Fibroblast of mammary gland (primary cell): ENCODE measurements at regions not wholly inside any gene's neighbourhood (a gene's known extent, or its start where the extent isn't known, plus 50 kb on each side); places are given as distances from the start of the nearest gene placed in this dataset.
"Not testable (repeated sequence)": the region's sequence is repeated elsewhere in the genome, so short reads cannot be mapped to it uniquely, and the experiment has no call there.

Experiments used
- DNase-seq: peaks from one replicate; pipeline ENCODE4 v3.0.0-alpha.2; 2010; ENCODE audit warnings: low read depth
- H3K4me3 ChIP-seq: 2 replicates; pipeline ENCODE4 v1.5.1; 2011; ENCODE audit warnings: low read depth, mild to moderate bottlenecking, low read length, moderate library complexity; ENCODE audit not compliant: control insufficient read depth
- TF ChIP-seq, protein P1 (sequence below): conservative IDR thresholded peaks from 2 replicates; pipeline ENCODE4 v1.5.1; 2011; ENCODE audit warnings: low read depth, low read length, inconsistent platforms; ENCODE audit not compliant: control insufficient read depth, insufficient read depth

DNA sequence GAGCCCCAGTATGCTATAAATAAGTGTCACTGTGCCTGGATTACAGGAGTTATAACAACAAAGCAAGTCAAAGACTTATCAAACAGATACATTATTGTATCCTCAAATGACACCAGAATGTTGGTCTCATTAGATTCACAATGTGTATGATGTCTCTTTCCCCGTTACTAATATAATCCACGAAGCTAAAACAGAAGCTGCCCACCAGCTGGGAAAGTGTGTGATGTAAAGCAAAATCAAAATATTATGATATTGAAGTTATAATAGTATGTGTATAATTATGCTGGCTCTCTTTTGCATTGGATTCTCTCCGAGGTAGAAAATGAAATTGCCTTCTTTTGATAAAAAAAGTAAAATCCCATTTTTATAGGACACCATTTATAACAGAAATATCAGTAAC, 127.3 kb upstream of the MAN2A1 start:
- no peak for DNase-seq
- TF ChIP-seq, protein P1, sequence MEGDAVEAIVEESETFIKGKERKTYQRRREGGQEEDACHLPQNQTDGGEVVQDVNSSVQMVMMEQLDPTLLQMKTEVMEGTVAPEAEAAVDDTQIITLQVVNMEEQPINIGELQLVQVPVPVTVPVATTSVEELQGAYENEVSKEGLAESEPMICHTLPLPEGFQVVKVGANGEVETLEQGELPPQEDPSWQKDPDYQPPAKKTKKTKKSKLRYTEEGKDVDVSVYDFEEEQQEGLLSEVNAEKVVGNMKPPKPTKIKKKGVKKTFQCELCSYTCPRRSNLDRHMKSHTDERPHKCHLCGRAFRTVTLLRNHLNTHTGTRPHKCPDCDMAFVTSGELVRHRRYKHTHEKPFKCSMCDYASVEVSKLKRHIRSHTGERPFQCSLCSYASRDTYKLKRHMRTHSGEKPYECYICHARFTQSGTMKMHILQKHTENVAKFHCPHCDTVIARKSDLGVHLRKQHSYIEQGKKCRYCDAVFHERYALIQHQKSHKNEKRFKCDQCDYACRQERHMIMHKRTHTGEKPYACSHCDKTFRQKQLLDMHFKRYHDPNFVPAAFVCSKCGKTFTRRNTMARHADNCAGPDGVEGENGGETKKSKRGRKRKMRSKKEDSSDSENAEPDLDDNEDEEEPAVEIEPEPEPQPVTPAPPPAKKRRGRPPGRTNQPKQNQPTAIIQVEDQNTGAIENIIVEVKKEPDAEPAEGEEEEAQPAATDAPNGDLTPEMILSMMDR, result no peak
- H3K4me3 ChIP-seq, result no peak overlapping the region

DNA sequence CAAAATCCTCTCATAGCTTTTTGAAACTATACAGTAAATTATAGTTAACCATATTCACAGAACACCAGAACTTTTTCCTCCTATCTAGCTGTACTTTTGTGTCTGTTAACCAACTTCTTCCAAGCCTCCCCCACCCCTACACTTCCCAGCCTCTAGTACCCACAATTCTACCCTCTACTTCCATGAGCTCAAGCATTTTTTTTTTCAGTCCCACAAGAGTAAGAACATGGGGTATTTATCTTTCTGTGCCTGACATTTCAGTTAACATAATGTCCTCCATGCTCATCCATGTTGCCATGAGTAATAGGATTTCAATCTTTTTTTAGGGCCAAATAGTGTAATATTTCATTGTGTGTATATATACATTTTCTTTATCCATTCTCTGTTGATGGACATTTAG, 128.3 kb upstream of the MAN2A1 start:
- TF ChIP-seq, protein P1, result no peak
- no peak for DNase-seq
- H3K4me3 ChIP-seq, result no peak overlapping the region

DNA sequence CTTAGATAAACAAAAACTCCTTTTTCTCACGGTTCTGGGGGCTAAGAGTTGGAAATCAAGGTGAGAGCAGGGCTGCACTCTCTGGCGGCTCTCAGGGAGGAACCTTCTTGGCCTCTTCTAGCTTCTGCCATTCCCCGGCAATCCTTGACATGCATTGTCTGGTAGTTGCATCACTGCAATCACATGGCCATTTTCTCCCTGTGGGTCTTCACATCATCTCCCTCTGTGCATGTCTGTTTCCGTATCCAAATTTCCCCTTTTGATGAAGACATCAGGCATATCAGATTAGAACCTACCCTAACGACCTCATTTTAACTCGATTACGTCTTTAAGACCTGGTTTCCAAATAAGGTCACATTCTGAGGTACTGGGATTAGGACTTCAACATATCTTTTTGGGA, 129.2 kb upstream of the MAN2A1 start:
- no peak for DNase-seq
- TF ChIP-seq, protein P1, result no peak
- no peak overlapping the region for H3K4me3 ChIP-seq

DNA sequence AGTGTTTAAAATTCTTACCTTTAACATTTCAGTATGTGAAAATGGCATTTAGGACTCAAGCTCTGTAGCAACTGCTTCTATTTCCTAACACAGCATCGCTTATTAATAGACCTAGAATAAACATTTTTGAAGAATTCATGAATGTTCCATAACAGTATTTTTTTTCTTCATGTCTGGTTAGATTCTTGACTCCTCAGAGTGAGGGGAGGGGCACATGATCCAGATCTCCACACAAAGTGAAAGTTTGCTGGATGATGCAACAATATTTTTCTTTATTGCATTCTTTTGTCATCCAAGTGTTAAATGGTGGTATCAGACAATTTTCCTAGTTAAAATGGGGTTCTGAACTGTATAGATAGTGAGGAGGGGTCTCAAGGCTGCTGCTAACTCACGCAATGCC, 130.8 kb upstream of the MAN2A1 start:
- H3K4me3 ChIP-seq, result no peak overlapping the region
- TF ChIP-seq, protein P1, result no peak
- peak; percentile 2 for DNase-seq

DNA sequence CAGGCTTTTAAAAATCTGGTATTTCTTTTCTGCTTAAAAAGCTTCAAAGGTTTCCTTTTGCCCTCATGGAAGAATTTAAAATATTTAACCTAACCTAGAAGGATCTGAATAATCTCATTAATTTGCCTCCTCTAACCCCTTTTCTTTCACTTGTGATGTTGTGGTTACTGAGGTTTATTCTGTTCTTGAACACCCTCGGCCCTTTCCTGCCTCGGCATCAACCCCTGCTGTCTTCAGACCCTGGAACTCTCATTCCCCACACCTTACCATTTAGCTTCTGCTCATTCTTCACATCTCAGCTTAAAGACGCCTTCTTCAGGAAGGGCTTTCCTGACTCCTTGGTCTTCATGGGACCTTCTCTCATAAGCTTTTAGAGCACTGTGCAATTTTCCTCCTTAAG, 131.4 kb upstream of the MAN2A1 start:
- no peak overlapping the region for H3K4me3 ChIP-seq
- no peak for DNase-seq
- TF ChIP-seq, protein P1, result no peak

DNA sequence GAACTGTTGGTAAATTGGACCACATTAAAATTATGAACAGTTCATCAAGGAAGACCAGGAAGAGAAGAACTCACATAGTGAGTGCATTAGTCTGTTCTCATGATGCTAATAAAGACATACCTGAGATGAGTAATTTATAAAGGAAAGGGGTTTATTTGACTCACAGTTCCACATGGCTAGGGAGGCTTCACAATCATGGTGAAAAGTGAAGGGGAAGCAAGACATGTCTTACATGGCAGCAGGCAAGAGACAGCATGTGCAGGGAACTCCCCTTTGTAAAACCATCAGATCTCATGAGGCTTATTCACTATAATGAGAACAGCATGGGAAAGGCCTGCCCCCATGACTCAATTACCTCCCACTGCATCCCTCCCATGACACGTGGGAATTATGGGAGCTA, 135.9 kb upstream of the MAN2A1 start:
- TF ChIP-seq, protein P1, result no peak
- no peak overlapping the region for H3K4me3 ChIP-seq
- DNase-seq, result peak; percentile 35

DNA sequence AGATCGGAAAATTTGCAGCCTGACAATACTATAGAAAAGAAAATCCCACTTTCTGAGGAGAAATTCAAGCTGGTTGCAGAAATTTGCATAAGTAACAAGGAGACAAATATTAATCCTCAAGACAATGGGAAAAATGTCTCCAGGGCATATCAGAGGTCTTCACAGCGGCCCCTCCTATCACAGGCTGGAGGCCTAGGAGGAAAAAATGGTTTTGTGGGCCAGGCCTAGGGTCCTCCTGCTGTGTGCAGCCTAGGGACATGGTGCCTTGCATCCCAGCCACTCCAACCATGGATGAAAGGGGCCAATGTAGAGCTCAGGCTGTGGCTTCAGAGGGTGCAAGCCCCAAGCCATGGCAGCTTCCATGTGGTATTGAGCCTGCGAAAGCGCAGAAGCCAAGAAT, 138.5 kb upstream of the MAN2A1 start:
- H3K4me3 ChIP-seq, DNase-seq: not testable (repeated sequence)
